Ovary (tissue), 3 donors: ENCODE measurements at regions not wholly inside any gene's neighbourhood (a gene's known extent, or its start where the extent isn't known, plus 50 kb on each side); places are given as distances from the start of the nearest gene placed in this dataset.

ENCODE experiments used
- CTCF ChIP-seq, 3 donors: fragments of 450-650 bp in 2 of 3; fragments of 200-600 bp in 1 of 3; IDR thresholded peaks; one replicate each; pipeline versions ENCODE4 v1.5.1 to v1.8.0; 2016 to 2022; ENCODE audit warnings: antibody characterized with exemption in 3 of 3, mild to moderate bottlenecking in 1 of 3
- EP300 ChIP-seq: sonication (generic); formaldehyde crosslinking; IDR thresholded peaks from one replicate; pipeline ENCODE4 v1.6.1; 2017; ENCODE audit warnings: antibody characterized with exemption
- donor health status: DM: no; HTN: no; CAD: no.

- no peak for TF ChIP-seq CTCF (IDR thresholded peaks at IDR 0.05)
- no peak for TF ChIP-seq EP300
These were observed 58.9 kb upstream of the GOLGA8J start for GRCh38 chr15:30023798-30024295.
